ENCODE measurements at regions not wholly inside any gene's neighbourhood (a gene's known extent, or its start where the extent isn't known, plus 50 kb on each side); places are given as distances from the start of the nearest gene placed in this dataset.

DNA sequence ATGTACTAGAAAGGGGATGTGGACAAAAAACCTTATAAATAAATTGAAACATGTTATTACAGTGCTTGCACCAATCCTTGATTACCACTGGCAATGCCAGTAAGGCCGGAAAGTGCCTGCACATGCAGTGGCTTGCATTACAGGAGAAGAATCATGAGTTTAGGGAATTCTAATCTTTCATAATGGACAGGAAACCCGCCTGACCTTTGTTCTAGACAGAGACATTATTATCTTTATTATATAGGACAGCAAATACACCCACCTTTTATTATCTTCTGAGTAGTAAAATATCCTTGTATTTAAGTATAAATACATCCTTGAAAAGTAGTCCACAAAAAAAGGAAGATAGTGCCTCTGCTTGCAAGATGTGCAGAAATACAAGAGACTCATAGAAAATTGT lies 379.9 kb upstream of the LCORL start:
- TF ChIP-seq, protein P1, sequence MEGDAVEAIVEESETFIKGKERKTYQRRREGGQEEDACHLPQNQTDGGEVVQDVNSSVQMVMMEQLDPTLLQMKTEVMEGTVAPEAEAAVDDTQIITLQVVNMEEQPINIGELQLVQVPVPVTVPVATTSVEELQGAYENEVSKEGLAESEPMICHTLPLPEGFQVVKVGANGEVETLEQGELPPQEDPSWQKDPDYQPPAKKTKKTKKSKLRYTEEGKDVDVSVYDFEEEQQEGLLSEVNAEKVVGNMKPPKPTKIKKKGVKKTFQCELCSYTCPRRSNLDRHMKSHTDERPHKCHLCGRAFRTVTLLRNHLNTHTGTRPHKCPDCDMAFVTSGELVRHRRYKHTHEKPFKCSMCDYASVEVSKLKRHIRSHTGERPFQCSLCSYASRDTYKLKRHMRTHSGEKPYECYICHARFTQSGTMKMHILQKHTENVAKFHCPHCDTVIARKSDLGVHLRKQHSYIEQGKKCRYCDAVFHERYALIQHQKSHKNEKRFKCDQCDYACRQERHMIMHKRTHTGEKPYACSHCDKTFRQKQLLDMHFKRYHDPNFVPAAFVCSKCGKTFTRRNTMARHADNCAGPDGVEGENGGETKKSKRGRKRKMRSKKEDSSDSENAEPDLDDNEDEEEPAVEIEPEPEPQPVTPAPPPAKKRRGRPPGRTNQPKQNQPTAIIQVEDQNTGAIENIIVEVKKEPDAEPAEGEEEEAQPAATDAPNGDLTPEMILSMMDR (IDR thresholded peaks at IDR 0.05): no peak
- TF ChIP-seq POLR2AphosphoS5 (IDR thresholded peaks at IDR 0.05; ENCODE audit: low read depth, low read length): no peak
- TF ChIP-seq TCF7L2 (IDR thresholded peaks at IDR 0.05; ENCODE audit: low read depth, low read length): no peak
- no peak for TF ChIP-seq SIN3A (IDR thresholded peaks at IDR 0.05; ENCODE audit: borderline replicate concordance, insufficient read depth, low read depth, low read length)
- TF ChIP-seq, protein P2, sequence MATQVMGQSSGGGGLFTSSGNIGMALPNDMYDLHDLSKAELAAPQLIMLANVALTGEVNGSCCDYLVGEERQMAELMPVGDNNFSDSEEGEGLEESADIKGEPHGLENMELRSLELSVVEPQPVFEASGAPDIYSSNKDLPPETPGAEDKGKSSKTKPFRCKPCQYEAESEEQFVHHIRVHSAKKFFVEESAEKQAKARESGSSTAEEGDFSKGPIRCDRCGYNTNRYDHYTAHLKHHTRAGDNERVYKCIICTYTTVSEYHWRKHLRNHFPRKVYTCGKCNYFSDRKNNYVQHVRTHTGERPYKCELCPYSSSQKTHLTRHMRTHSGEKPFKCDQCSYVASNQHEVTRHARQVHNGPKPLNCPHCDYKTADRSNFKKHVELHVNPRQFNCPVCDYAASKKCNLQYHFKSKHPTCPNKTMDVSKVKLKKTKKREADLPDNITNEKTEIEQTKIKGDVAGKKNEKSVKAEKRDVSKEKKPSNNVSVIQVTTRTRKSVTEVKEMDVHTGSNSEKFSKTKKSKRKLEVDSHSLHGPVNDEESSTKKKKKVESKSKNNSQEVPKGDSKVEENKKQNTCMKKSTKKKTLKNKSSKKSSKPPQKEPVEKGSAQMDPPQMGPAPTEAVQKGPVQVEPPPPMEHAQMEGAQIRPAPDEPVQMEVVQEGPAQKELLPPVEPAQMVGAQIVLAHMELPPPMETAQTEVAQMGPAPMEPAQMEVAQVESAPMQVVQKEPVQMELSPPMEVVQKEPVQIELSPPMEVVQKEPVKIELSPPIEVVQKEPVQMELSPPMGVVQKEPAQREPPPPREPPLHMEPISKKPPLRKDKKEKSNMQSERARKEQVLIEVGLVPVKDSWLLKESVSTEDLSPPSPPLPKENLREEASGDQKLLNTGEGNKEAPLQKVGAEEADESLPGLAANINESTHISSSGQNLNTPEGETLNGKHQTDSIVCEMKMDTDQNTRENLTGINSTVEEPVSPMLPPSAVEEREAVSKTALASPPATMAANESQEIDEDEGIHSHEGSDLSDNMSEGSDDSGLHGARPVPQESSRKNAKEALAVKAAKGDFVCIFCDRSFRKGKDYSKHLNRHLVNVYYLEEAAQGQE (IDR thresholded peaks at IDR 0.05; ENCODE audit: insufficient read depth in 1 of 2, low read depth in 2 of 2, low read length in 1 of 2): no peak

All from Panc1 (cell line).